Mucosa of gallbladder (tissue), 1 donor: ENCODE measurements at regions not wholly inside any gene's neighbourhood (a gene's known extent, or its start where the extent isn't known, plus 50 kb on each side); places are given as distances from the start of the nearest gene placed in this dataset.
"Not testable (repeated sequence)": the region's sequence is repeated elsewhere in the genome, so short reads cannot be mapped to it uniquely, and the experiment has no call there.

Experiments
- DNase-seq: peaks from one replicate; pipeline ENCODE4 v3.0.0-alpha.2; 2020; ENCODE audit warnings: low spot score
- donor health status: DM: no; HTN: no; CAD: no.

DNA sequence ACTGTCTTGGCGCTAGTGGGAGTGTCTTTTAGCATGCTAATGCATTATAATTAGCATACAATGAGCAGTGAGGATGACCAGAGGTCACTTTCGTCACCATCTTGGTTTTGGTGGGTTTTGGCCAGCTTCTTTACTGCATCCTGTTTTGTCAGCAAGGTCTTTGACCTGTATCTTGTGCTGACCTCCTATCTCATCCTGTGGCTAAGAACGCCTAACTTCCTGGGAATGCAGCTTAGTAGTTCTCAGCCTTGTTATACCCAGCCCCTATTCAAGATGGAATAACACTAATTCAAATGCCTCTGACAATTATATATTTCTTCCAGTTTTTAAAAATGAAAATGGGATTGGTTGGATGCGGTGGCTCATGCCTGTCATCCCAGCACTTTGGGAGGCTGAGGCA lies 92.0 kb upstream of the TMTC4 start:
- not testable (repeated sequence) for DNase-seq

DNA sequence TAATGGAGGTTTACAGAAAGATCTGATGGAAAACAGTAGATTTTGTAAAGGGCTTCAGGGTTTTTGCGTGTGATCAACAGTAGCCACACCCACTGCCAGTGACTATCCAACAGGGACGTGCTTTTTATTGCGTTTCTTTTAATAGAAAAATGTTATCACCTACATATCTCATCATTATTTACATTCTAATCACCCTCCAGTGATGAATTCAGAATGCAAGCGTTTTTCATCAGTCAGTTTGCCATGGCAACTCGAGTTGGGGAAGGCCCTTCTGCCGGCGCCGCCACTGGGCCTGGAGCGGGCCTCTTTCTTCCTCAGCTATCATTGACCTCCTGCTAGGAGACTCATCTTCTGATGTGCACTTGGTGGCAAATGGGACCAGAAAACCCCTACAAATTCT lies 90.3 kb upstream of the TMTC4 start:
- no peak for DNase-seq

DNA sequence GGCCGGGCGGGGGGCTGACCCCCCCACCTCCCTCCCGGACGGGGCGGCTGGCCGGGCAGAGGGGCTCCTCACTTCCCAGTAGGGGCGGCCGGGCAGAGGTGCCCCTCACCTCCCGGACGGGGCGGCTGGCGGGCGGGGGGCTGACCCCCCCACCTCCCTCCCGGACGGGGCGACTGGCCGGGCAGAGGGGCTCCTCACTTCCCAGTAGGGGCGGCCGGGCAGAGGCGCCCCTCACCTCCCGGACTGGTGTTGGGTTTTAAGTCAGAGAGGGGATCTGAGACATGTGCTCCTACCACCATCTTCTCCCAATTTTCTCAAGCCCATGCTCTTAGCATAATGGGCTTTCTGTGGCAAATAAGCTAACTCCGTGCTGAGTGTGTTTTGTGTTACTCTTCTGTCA lies 87.5 kb upstream of the TMTC4 start:
- DNase-seq, result not testable (repeated sequence)

DNA sequence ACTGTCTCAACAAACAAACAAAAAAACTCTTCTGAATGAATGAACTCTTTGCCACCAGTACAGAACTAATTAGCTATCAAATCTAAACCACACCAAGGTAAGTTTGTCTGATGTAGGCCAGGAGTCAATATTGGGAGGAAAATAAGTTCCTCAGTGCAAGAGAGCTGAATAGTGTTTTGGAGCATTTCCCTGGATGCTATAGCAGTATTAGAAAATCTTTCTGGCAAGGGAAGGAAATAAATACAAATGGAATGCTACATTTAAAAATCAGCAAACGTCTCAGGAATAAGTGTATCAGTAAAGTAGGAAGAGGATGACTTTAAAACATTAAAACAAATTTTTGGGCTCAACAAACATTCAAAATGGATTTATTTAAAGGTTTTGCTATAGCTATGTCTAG lies 81.3 kb upstream of the TMTC4 start:
- DNase-seq, result no peak

DNA sequence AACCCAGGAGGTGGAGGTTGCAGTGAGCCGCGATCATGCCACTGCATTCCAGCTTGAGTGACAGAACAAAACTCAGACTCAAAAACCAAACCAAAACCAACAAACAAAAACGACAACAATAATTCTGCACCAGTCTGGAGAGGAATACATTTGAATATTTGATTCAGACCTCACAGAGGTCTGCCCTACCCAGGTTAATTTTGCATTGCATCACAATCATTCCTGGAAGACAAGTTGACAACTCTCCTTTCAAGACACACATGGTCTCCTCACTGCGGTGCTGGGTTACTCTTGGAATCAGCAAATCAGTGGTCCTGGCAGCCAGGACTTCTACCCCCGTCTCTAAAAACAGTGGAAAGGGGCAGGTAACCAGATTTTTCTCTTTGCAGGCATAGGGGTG lies 79.9 kb upstream of the TMTC4 start:
- DNase-seq, result no peak

DNA sequence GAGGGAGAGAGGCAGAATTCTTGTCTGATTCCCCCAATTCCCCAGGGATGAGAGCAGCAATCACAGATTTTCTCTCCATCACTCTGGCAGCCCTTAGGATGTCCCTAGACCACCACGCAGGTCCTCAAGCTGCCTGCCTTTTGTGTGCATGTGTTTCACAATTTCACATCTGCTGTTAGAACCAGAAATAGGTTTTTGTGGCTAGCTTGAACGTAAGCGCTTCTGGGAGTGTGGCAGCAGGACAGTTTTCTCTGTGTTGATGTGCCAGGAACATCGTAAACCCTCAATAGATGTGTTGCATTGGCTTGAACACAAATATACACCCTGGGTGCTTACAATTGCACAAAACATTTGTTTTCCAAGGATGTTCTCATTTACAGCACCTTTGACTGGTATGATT lies 78.8 kb upstream of the TMTC4 start:
- peak; percentile 23 for DNase-seq

DNA sequence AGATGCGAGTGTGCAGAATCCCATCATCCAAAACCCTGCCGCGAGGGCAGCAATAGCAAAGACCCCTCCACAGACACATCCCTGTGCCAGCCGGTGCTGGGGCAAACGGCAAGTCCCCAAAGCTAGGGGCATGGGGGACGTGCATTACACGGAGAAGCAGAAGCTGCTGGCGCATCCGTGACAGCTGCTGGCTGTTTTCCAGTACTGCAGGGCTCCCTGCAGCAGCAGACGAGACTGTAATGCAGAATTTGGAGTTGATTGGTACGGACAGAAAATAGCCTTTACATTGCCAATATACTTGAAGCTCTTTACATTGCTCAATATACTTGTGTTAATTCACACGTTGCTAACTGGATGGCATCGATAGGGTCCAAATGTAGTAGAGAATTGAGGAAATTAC lies 77.2 kb upstream of the TMTC4 start:
- DNase-seq, result no peak

DNA sequence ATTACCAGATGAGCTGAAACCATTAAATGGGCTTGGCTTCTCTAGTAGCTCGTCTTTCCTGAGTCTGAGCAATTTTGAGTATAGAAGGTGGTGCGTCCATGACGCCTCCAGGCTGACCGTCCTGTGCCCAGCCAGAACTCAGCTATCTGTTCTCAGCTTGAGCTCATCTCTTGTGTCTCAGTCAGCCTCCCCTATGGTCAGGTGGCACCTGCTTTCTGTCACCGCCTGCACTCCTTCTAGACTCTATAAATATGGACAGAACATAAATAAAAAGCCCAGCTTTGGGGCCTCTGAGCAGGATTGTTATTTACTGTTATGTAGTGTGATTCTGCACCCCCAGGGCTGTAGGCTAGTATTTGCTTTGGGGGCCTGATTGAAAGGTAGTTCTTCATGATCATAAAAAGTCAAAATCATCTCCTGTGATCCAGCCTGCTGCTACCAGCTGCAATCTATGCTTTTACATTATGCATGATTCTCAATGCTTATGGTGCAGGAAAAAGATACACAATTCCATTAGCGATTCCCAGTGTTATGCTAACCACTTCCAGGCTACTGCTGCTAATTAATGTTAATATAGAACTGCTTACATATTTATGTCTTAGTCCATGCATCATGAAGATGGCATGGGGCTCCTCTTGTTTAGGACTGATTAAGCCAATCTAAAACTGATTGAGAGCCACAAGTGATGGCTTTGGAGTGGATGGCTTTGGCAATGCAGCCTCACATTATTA lies 72.5 kb upstream of the TMTC4 start:
- DNase-seq, result no peak

DNA sequence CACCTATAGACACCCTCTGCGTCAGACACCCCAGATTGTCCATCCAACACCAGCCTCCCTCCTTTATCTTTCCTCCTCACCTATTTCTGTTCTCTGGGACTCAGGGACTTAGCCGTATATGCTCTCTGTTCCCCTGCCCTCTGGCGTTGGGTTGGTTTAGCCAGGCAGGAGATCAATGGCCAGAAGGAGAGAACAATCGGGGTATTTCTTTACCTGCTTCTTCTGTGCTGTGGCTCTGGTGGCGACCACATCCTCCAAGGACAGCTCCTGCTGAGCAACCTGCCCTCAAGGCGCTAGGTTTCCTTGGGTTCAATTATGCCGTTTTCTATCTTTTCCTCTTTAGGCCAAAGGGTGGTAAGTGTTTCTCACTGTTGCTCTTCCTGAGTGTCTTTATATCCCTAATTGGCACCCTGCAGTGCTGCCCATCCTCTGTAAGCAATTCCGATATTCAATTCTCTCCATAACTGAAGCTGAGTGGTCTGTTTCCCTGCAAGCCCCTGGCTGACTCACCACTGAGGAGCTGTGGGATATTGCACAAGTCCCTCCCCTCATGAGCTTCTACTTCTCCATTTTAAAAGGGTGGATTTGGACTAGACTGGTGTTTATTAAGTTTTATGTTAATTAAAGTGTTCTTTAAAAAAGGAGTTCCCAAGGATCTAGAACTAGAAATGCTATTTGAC lies 63.7 kb upstream of the TMTC4 start:
- no peak for DNase-seq

DNA sequence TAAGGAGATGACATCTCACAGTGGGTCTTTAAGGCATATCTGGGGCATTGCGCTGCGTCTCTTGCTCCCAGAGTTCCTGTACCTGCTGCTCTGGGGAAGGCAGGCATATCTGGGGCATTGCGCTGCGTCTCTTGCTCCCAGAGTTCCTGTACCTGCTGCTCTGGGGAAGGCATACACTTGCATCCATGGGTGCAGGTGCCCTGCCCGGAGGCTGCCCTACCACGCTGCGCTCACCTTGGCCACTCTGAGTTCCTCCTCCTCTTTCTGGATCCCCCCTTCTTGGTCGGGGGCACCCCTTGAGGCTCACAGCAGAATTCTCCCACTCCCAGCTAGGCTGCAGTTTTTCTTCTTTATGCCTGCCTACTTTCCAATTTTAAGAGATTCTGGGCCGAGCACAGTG lies 60.9 kb upstream of the TMTC4 start:
- DNase-seq, result no peak

DNA sequence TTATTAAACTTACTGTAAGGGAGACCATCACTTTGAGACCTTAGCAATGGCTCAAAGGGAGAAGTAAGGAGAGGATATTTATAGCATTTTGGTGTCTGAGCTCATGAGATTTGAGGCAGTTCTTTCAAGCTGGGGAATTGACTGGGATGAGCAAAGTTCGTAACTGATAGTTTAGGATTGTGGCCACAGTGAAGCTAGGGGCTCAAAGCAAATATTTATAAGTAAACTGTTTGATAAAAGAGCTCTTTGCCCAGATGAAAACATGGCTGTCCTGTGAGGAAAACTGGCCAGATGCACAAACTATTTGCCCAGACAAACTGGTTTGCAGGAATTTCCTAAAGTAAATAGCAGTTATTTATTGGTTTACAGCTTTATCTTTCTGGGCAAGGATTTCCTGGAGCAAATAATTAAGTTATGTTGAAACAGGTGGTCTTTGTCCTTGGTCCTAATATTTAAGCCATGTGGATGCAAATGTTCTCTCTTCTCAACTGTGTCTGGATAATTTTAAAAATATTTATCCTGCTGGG lies 59.7 kb upstream of the TMTC4 start:
- DNase-seq, result no peak

DNA sequence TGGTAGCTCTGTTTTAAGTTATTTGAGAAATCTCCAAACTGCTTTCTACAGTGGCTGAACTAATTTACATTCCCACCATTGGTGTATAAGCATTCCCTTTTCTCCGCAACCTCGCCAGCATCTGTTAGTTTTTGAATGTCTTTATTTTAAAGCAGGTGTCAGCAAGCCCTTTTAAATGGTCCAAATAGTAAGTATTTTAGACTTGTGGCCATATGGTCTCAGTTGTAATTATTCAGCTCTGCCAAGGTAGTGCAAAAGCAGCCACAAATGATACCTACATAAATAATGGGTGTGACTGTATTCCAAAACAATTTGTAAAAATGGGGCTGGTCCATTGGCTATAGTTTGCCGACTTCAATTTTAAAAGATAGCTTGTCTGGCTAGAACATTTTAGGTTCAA lies 58.7 kb upstream of the TMTC4 start:
- DNase-seq, result no peak

DNA sequence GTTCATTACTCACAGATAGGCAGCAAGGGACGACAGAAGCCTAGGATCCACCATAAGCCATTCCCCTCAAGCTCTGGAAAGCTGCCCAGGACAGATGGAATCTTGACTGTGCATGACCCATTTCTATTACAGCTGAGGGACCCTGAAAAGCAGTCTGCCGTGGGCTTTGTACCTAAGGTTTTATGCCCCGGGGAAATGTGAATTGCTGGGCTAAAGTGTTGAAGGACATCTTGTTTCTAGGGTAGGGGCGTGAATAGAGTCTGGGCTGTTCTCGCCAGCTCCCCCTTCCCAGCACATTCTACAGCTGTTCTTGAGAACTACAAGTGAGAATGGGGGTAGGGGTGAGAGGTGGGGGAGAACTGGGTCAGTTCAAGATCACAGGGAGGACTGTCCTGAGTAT lies 53.6 kb upstream of the TMTC4 start:
- no peak for DNase-seq

DNA sequence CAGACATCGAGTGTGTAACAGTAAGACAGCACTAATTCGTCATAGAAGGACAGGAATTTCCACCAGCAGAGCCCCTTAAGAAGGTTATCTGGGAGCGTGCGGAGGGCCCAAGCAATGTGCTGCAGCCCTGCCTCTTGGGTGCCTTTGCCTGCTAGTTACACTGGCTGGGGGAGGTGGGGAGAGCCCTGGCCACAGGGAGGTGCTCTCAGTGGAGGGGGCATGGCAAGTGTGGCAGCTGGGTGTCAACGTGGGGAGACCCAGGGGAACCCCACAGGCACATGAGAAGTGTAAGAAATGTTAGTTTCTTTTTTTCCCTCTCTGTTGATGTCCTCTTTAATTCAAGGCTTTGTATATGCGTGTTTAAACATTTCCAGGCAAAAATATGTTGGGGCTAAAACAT lies 50.9 kb upstream of the TMTC4 start:
- DNase-seq, result no peak

DNA sequence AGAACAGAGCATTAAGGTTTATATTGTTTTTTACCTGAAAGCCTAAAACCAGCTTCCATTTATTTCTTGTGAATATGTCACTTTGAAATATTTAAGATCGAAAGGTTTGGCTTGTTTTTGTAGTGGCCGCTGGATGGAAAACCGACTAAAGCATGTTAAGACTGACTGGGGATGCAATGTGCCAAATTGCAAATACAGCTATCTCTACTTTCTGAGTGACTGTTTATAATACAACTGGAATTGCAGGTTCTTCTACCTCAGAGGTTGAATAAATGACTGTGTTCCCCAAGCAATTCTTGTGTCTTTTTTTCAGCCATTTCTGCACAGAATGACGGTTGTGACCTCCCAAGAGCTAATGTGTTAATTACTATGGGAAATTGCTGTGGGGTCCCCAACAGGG lies 50.0 kb upstream of the TMTC4 start:
- DNase-seq, result no peak
